Liver (tissue), 8 donors: ENCODE measurements at regions not wholly inside any gene's neighbourhood (a gene's known extent, or its start where the extent isn't known, plus 50 kb on each side); places are given as distances from the start of the nearest gene placed in this dataset.

Source experiments
- DNase-seq: peaks from one replicate; pipeline ENCODE4 v3.0.0-alpha.2; 2017; ENCODE audit warnings: low spot score
- H3K27ac ChIP-seq, 2 donors: one replicate each; pipeline ENCODE4 v1.7.0; 2013; ENCODE audit warnings: inconsistent platforms in 2 of 2, low read length in 2 of 2, control low read depth in 1 of 2, low read depth in 1 of 2, mild to moderate bottlenecking in 1 of 2
- H3K27me3 ChIP-seq, 4 donors: one replicate each; pipeline versions ENCODE4 v1.6.1 to v1.7.0; 2013; ENCODE audit warnings: low read length in 3 of 4, inconsistent platforms in 1 of 4, mild to moderate bottlenecking in 1 of 4, moderate library complexity in 1 of 4; ENCODE audit not compliant: control insufficient read depth in 4 of 4, insufficient read depth in 4 of 4
- H3K36me3 ChIP-seq, 4 donors: one replicate each; pipeline versions ENCODE4 v1.6.1 to v1.7.0; 2013; ENCODE audit warnings: low read length in 3 of 4, mild to moderate bottlenecking in 3 of 4, low read depth in 1 of 4, moderate library complexity in 1 of 4; ENCODE audit not compliant: control insufficient read depth in 4 of 4, insufficient read depth in 3 of 4
- H3K4me1 ChIP-seq, 4 donors: one replicate each; pipeline versions ENCODE4 v1.6.1 to v1.7.0; 2013; ENCODE audit warnings: low read length in 3 of 4, mild to moderate bottlenecking in 3 of 4, moderate library complexity in 1 of 4; ENCODE audit not compliant: control insufficient read depth in 4 of 4, insufficient read depth in 4 of 4
- H3K4me3 ChIP-seq, 3 donors: one replicate each; pipeline versions ENCODE4 v1.6.1 to v1.7.0; 2013; ENCODE audit warnings: low read length in 3 of 3, control low read depth in 1 of 3, low read depth in 1 of 3, mild to moderate bottlenecking in 1 of 3
- H3K9ac ChIP-seq, 2 donors: one replicate each; pipeline ENCODE4 v1.7.0; 2013; ENCODE audit warnings: low read length in 2 of 2, mild to moderate bottlenecking in 2 of 2, moderate library complexity in 2 of 2, control low read depth in 1 of 2, low read depth in 1 of 2
- H3K9me3 ChIP-seq, 4 donors: one replicate each; pipeline versions ENCODE4 v1.6.1 to v1.7.0; 2013; ENCODE audit warnings: low read length in 3 of 4; ENCODE audit not compliant: control insufficient read depth in 4 of 4
- EGR1 ChIP-seq, 2 donors: IDR thresholded peaks; 2 replicates each; pipeline ENCODE4 v1.6.1; 2016 to 2018; ENCODE audit warnings: antibody characterized with exemption in 2 of 2, low read depth in 2 of 2
- FOXA1 ChIP-seq: IDR thresholded peaks from 2 replicates; pipeline ENCODE4 v1.6.1; 2016; ENCODE audit warnings: antibody characterized with exemption
- FOXA2 ChIP-seq: IDR thresholded peaks from 2 replicates; pipeline ENCODE4 v1.6.1; 2016; ENCODE audit warnings: antibody characterized with exemption
- GABPA ChIP-seq, 2 donors: IDR thresholded peaks in 1 of 2; conservative IDR thresholded peaks in 1 of 2; 2 replicates each; pipeline ENCODE4 v1.6.1; 2016; ENCODE audit warnings: antibody characterized with exemption in 2 of 2, mild to moderate bottlenecking in 1 of 2, moderate library complexity in 1 of 2
- HNF4A ChIP-seq, 2 donors: conservative IDR thresholded peaks; 2 replicates each; pipeline ENCODE4 v1.6.1; 2016; ENCODE audit warnings: antibody characterized with exemption in 2 of 2, mild to moderate bottlenecking in 2 of 2
- HNF4G ChIP-seq: IDR thresholded peaks from 2 replicates; pipeline ENCODE4 v1.6.1; 2016; ENCODE audit warnings: antibody characterized with exemption
- JUND ChIP-seq, 2 donors: IDR thresholded peaks; 2 replicates each; pipeline ENCODE4 v1.6.1; 2016; ENCODE audit warnings: antibody characterized with exemption in 2 of 2
- NR2F2 ChIP-seq: IDR thresholded peaks from 2 replicates; pipeline ENCODE4 v1.6.1; 2016; ENCODE audit warnings: antibody characterized with exemption
- RAD21 ChIP-seq, 2 donors: IDR thresholded peaks; 2 replicates each; pipeline ENCODE4 v1.6.1; 2016; ENCODE audit warnings: antibody characterized with exemption in 2 of 2, mild to moderate bottlenecking in 2 of 2
- RXRA ChIP-seq, 2 donors: IDR thresholded peaks; 2 replicates each; pipeline ENCODE4 v1.6.1; 2017 to 2018; ENCODE audit warnings: antibody characterized with exemption in 2 of 2, mild to moderate bottlenecking in 1 of 2
- SP1 ChIP-seq: IDR thresholded peaks from 2 replicates; pipeline ENCODE4 v1.6.1; 2018; ENCODE audit warnings: antibody characterized with exemption, mild to moderate bottlenecking
- TAF1 ChIP-seq: conservative IDR thresholded peaks from 2 replicates; pipeline ENCODE4 v1.6.1; 2016; ENCODE audit warnings: antibody characterized with exemption, mild to moderate bottlenecking
- YY1 ChIP-seq: IDR thresholded peaks from 2 replicates; pipeline ENCODE4 v1.6.1; 2016; ENCODE audit warnings: antibody characterized with exemption, mild to moderate bottlenecking
- WGBS: extraction: QIAGEN DNeasy Blood & Tissue Kit; methylation state at CpG from one replicate; pipeline ENCODE4 v1.1.7; 2013; 5-methylcytosine and 5-hydroxymethylcytosine counted together
- TF ChIP-seq, protein P1 (sequence below): IDR thresholded peaks from 2 replicates; pipeline ENCODE4 v1.6.1; 2016; ENCODE audit warnings: antibody characterized with exemption
- TF ChIP-seq, protein P2 (sequence below): IDR thresholded peaks from 2 replicates; pipeline ENCODE4 v1.6.1; 2016; ENCODE audit warnings: antibody characterized with exemption, mild to moderate bottlenecking
- TF ChIP-seq, protein P3 (sequence below): fragments of 150-350 bp; IDR thresholded peaks from 2 replicates; pipeline ENCODE4 v1.5.1; 2017; ENCODE audit warnings: improper control_type of control experiment, low read depth, low read length; ENCODE audit not compliant: missing input control
- TF ChIP-seq, protein P4 (sequence below): IDR thresholded peaks from 2 replicates; pipeline ENCODE4 v1.6.1; 2016; ENCODE audit warnings: antibody characterized with exemption
- TF ChIP-seq, protein P5 (sequence below): IDR thresholded peaks from 2 replicates; pipeline ENCODE4 v1.6.1; 2016; ENCODE audit warnings: antibody characterized with exemption
- donor health status: healthy.
- donor health status: healthy.
- donor health status: healthy.
- donor health status: healthy.
- donor health status: healthy.

DNA sequence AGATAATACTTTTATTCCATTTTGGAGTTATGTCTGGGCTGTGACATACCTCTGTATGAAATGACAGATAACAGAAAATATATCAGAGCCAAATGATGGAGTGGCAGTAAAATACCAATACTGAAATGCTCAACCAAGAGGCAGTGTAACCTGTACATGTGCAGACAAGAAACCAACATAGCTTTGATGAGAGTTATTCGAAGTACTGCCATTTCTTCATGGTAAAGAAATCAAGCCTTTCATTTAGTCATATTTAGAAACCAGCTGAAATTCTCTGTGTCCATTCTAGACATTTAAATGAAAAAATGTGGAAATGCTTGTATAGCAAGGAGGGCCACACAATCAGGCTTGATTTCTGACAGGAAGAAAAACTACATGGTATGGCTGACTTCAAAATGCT, 127.1 kb upstream of the PTPRZ1 start:
- Histone ChIP-seq H3K36me3 (no peaks in the 10 kb centered on the region), H3K27me3 (no peaks in the 10 kb centered on the region), H3K9ac (no peak overlapping the region), H3K27ac (no peak overlapping the region), H3K9me3 (no peaks in the 10 kb centered on the region), H3K4me3 (no peak overlapping the region), H3K4me1 (no peaks in the 10 kb centered on the region)
- 78% methylated on average over 1 of the region's 1 CpG for WGBS
- DNase-seq, result no peak
- TF ChIP-seq JUND (IDR thresholded peaks at IDR 0.05) (no peak), EGR1 (IDR thresholded peaks at IDR 0.05; ENCODE audit: low read depth in 2 of 2) (no peak), FOXA2 (no peak), RAD21 (IDR thresholded peaks at IDR 0.05) (no peak), TAF1 (no peak), HNF4G (no peak), HNF4A (conservative IDR thresholded peaks at IDR 0.05) (no peak)
- TF ChIP-seq, protein P1, sequence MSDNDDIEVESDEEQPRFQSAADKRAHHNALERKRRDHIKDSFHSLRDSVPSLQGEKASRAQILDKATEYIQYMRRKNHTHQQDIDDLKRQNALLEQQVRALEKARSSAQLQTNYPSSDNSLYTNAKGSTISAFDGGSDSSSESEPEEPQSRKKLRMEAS, result no peak
- TF ChIP-seq, protein P2, sequence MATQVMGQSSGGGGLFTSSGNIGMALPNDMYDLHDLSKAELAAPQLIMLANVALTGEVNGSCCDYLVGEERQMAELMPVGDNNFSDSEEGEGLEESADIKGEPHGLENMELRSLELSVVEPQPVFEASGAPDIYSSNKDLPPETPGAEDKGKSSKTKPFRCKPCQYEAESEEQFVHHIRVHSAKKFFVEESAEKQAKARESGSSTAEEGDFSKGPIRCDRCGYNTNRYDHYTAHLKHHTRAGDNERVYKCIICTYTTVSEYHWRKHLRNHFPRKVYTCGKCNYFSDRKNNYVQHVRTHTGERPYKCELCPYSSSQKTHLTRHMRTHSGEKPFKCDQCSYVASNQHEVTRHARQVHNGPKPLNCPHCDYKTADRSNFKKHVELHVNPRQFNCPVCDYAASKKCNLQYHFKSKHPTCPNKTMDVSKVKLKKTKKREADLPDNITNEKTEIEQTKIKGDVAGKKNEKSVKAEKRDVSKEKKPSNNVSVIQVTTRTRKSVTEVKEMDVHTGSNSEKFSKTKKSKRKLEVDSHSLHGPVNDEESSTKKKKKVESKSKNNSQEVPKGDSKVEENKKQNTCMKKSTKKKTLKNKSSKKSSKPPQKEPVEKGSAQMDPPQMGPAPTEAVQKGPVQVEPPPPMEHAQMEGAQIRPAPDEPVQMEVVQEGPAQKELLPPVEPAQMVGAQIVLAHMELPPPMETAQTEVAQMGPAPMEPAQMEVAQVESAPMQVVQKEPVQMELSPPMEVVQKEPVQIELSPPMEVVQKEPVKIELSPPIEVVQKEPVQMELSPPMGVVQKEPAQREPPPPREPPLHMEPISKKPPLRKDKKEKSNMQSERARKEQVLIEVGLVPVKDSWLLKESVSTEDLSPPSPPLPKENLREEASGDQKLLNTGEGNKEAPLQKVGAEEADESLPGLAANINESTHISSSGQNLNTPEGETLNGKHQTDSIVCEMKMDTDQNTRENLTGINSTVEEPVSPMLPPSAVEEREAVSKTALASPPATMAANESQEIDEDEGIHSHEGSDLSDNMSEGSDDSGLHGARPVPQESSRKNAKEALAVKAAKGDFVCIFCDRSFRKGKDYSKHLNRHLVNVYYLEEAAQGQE, result no peak
- TF ChIP-seq, protein P3, sequence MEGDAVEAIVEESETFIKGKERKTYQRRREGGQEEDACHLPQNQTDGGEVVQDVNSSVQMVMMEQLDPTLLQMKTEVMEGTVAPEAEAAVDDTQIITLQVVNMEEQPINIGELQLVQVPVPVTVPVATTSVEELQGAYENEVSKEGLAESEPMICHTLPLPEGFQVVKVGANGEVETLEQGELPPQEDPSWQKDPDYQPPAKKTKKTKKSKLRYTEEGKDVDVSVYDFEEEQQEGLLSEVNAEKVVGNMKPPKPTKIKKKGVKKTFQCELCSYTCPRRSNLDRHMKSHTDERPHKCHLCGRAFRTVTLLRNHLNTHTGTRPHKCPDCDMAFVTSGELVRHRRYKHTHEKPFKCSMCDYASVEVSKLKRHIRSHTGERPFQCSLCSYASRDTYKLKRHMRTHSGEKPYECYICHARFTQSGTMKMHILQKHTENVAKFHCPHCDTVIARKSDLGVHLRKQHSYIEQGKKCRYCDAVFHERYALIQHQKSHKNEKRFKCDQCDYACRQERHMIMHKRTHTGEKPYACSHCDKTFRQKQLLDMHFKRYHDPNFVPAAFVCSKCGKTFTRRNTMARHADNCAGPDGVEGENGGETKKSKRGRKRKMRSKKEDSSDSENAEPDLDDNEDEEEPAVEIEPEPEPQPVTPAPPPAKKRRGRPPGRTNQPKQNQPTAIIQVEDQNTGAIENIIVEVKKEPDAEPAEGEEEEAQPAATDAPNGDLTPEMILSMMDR, result no peak
- TF ChIP-seq, protein P4, sequence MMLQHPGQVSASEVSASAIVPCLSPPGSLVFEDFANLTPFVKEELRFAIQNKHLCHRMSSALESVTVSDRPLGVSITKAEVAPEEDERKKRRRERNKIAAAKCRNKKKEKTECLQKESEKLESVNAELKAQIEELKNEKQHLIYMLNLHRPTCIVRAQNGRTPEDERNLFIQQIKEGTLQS, result no peak

DNA sequence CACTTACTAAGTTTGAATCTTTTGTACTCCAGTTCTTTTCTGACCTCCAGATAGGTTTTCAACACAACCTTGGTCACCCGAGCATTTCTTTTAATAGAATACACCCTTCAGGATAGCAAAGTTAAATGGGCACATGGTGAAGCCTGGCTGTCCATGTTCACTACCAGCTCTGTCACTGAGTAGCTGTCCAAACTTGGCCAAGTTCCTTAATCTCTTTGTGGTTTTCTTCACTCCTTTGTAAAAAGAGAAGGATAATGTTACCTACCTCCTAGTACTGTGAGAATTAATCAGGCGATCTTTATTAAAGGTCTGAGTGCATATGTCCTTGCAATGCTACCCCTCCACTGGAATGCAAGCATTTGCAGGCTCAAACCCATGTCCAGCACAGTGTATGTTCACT, 128.1 kb upstream of the PTPRZ1 start:
- H3K36me3 ChIP-seq, result no peaks in the 10 kb centered on the region
- no peak for DNase-seq
- TF ChIP-seq SP1 (no peak), NR2F2 (no peak), YY1 (no peak), JUND (IDR thresholded peaks at IDR 0.05) (no peak), RXRA (IDR thresholded peaks at IDR 0.05) (no peak), TAF1 (no peak), HNF4G (no peak), HNF4A (conservative IDR thresholded peaks at IDR 0.05) (no peak), FOXA1 (no peak), EGR1 (IDR thresholded peaks at IDR 0.05; ENCODE audit: low read depth in 2 of 2) (no peak), GABPA (IDR thresholded peaks at IDR 0.05 in 1 of 2, conservative IDR thresholded peaks at IDR 0.05 in 1 of 2) (no peak)
- TF ChIP-seq, protein P1, result no peak
- TF ChIP-seq, protein P4, result no peak
- TF ChIP-seq, protein P3, result no peak
- TF ChIP-seq, protein P5, sequence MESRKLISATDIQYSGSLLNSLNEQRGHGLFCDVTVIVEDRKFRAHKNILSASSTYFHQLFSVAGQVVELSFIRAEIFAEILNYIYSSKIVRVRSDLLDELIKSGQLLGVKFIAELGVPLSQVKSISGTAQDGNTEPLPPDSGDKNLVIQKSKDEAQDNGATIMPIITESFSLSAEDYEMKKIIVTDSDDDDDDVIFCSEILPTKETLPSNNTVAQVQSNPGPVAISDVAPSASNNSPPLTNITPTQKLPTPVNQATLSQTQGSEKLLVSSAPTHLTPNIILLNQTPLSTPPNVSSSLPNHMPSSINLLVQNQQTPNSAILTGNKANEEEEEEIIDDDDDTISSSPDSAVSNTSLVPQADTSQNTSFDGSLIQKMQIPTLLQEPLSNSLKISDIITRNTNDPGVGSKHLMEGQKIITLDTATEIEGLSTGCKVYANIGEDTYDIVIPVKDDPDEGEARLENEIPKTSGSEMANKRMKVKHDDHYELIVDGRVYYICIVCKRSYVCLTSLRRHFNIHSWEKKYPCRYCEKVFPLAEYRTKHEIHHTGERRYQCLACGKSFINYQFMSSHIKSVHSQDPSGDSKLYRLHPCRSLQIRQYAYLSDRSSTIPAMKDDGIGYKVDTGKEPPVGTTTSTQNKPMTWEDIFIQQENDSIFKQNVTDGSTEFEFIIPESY, result no peak
- no peak overlapping the region for H3K27ac ChIP-seq
- no peaks in the 10 kb centered on the region for H3K27me3 ChIP-seq
- no peak overlapping the region for H3K4me3 ChIP-seq
- H3K4me1 ChIP-seq, result no peaks in the 10 kb centered on the region
- H3K9ac ChIP-seq, result no peak overlapping the region
- H3K9me3 ChIP-seq, result no peaks in the 10 kb centered on the region
- 84% methylated on average over 2 of the region's 2 CpGs for WGBS
